ENCODE measurements at regions not wholly inside any gene's neighbourhood (a gene's known extent, or its start where the extent isn't known, plus 50 kb on each side); places are given as distances from the start of the nearest gene placed in this dataset.

- Histone ChIP-seq H3K36me3 (replicated peaks; ENCODE audit: low read depth, low read length) (no peaks in the 10 kb centered on the region), H3K4me2 (ENCODE audit: low read length) (no peak overlapping the region), H3K27ac (ENCODE audit: low read length) (no peak overlapping the region), H3K4me3 (ENCODE audit: low read length) (no peak overlapping the region), H2AFZ (ENCODE audit: low read depth, low read length) (no peak overlapping the region), H3K9ac (ENCODE audit: low read length) (no peak overlapping the region), H3K9me3 (ENCODE audit: insufficient read depth, low read length) (no peaks in the 10 kb centered on the region), H3K79me2 (ENCODE audit: low read length) (no peaks in the 10 kb centered on the region), H3K27me3 (ENCODE audit: low read depth, low read length) (no peaks in the 10 kb centered on the region), H3K4me1 (ENCODE audit: low read length) (no peaks in the 10 kb centered on the region), H4K20me1 (ENCODE audit: insufficient read depth, low read length) (no peaks in the 10 kb centered on the region)
- TF ChIP-seq CTCF (IDR thresholded peaks at IDR 0.05; ENCODE audit: low read depth, low read length) (no peak), EZH2phosphoT487 (IDR thresholded peaks at IDR 0.05; ENCODE audit: low read depth) (no peak)
These were observed 511.9 kb downstream of the MID1IP1 start for GRCh38 chrX:39313146-39313545.

DNA sequence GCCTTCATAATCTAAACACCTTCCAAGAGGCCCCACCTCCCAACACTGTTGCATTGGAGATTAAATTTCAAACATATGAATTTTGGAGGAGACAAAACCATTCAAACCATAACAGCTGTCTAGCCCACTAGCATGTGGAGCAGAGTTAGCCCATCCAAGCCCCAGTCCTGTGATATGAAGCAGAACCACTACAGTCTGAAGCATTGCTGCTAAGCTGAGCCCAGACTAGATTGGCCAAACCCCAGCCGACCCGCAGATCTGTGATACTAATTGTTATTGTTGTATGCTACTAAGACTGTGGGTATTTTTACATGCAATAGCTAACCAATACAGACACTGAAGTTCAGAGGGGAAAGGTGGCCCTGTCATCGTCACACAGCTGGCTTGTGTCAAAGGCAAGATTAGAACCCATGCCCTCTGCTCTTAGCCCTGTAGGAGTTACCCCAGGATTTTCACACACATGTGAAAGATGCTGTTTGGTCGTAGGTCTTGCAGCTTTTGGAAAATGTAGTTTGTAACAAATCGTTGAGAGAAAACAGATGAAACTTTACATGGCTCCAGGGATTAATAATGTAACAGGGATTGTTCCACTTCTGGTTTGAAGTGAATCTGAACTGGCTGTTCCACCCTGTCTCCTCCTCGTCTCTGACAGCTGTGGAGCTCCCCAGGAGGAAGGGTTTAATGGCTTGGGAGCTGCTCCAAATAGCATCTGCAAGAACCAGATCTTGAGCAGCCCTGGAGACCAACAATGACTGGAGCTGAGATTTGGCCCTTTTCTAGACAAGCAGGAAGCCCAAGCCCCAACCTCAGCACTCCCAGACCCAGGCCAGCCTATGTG is 517.5 kb downstream of the MID1IP1 start:
- Histone ChIP-seq H3K4me2 (ENCODE audit: low read length) (no peak overlapping the region), H4K20me1 (ENCODE audit: insufficient read depth, low read length) (no peaks in the 10 kb centered on the region), H3K4me3 (ENCODE audit: low read length) (no peak overlapping the region), H2AFZ (ENCODE audit: low read depth, low read length) (no peak overlapping the region), H3K9me3 (ENCODE audit: insufficient read depth, low read length) (no peaks in the 10 kb centered on the region), H3K36me3 (replicated peaks; ENCODE audit: low read depth, low read length) (no peaks in the 10 kb centered on the region), H3K4me1 (ENCODE audit: low read length) (no peaks in the 10 kb centered on the region), H3K27ac (ENCODE audit: low read length) (no peak overlapping the region), H3K27me3 (ENCODE audit: low read depth, low read length) (no peaks in the 10 kb centered on the region), H3K79me2 (ENCODE audit: low read length) (no peaks in the 10 kb centered on the region), H3K9ac (ENCODE audit: low read length) (no peak overlapping the region)
- TF ChIP-seq EZH2phosphoT487 (IDR thresholded peaks at IDR 0.05; ENCODE audit: low read depth) (no peak), CTCF (IDR thresholded peaks at IDR 0.05; ENCODE audit: low read depth, low read length) (no peak)

- H4K20me1 ChIP-seq (ENCODE audit: insufficient read depth, low read length), result no peaks in the 10 kb centered on the region
- no peaks in the 10 kb centered on the region for H3K9me3 ChIP-seq (ENCODE audit: insufficient read depth, low read length)
- no peaks in the 10 kb centered on the region for H3K79me2 ChIP-seq (ENCODE audit: low read length)
- no peaks in the 10 kb centered on the region for H3K4me1 ChIP-seq (ENCODE audit: low read length)
- H2AFZ ChIP-seq (ENCODE audit: low read depth, low read length), result no peak overlapping the region
- no peak overlapping the region for H3K9ac ChIP-seq (ENCODE audit: low read length)
- H3K27ac ChIP-seq (ENCODE audit: low read length), result no peak overlapping the region
- H3K36me3 ChIP-seq (replicated peaks; ENCODE audit: low read depth, low read length), result no peaks in the 10 kb centered on the region
- no peak overlapping the region for H3K4me3 ChIP-seq (ENCODE audit: low read length)
- no peak overlapping the region for H3K4me2 ChIP-seq (ENCODE audit: low read length)
- no peaks in the 10 kb centered on the region for H3K27me3 ChIP-seq (ENCODE audit: low read depth, low read length)
- TF ChIP-seq CTCF (IDR thresholded peaks at IDR 0.05; ENCODE audit: low read depth, low read length) (no peak), EZH2phosphoT487 (IDR thresholded peaks at IDR 0.05; ENCODE audit: low read depth) (no peak)
These were observed 518.9 kb downstream of the MID1IP1 start for GRCh38 chrX:39320165-39320564.

DNA sequence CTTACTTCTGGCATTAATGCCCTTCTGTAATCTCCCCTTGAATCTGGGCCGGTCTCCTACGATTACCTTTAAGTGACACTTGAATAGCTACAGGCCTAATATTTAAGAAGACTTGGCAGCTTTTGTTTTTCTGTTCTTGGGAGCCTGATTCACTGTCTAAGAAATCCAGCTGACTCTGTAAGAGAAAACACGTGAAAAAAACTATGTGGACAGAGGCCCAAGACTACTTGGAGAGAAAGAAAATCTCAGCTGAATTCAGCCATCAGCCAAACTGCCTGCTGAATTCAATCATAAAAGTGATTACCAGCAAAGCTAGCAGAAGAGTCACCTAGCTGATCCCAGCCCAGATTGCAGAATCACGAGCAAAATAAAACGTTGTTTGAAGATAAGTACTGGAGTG is 521.2 kb downstream of the MID1IP1 start:
- Histone ChIP-seq H3K9ac (ENCODE audit: low read length) (no peak overlapping the region), H3K4me2 (ENCODE audit: low read length) (no peak overlapping the region), H4K20me1 (ENCODE audit: insufficient read depth, low read length) (no peaks in the 10 kb centered on the region), H3K4me3 (ENCODE audit: low read length) (no peak overlapping the region), H3K9me3 (ENCODE audit: insufficient read depth, low read length) (no peaks in the 10 kb centered on the region), H3K27me3 (ENCODE audit: low read depth, low read length) (no peaks in the 10 kb centered on the region), H3K79me2 (ENCODE audit: low read length) (no peaks in the 10 kb centered on the region), H2AFZ (ENCODE audit: low read depth, low read length) (no peak overlapping the region), H3K27ac (ENCODE audit: low read length) (no peak overlapping the region), H3K36me3 (replicated peaks; ENCODE audit: low read depth, low read length) (no peaks in the 10 kb centered on the region), H3K4me1 (ENCODE audit: low read length) (no peaks in the 10 kb centered on the region)
- no peak for TF ChIP-seq CTCF (IDR thresholded peaks at IDR 0.05; ENCODE audit: low read depth, low read length)
- no peak for TF ChIP-seq EZH2phosphoT487 (IDR thresholded peaks at IDR 0.05; ENCODE audit: low read depth)

Measured in OCI-LY3 (cell line).